Activated CD8-positive, alpha-beta memory T cell treated with anti-CD3 and anti-CD28 coated beads, Interleukin-2, amount 50 U/mL, for 48 hours (primary cell): ENCODE measurements at regions not wholly inside any gene's neighbourhood (a gene's known extent, or its start where the extent isn't known, plus 50 kb on each side); places are given as distances from the start of the nearest gene placed in this dataset.

Source experiments
- DNase-seq: peaks from one replicate; pipeline ENCODE4 v3.0.0-alpha.2; 2020

DNA sequence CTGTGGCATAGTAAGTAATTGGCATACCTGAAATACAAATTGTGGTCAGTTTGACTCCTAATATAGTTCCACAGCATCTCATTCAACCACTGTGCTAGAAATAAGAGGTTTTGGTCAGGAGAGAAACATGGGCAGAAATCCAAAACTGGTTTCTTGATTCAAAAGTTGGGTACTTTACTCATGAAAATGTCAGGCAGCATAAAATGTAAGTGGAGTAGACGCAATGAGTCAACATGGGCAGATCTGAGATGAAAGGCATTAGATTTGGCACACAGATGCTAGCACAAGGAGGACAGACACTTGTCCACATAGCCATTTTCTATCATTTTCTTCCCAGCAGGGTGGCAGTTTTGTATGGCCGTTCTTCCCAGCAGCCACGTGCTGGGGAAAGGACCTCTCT is 255.8 kb upstream of the CDIN1 start:
- DNase-seq = no peak

DNA sequence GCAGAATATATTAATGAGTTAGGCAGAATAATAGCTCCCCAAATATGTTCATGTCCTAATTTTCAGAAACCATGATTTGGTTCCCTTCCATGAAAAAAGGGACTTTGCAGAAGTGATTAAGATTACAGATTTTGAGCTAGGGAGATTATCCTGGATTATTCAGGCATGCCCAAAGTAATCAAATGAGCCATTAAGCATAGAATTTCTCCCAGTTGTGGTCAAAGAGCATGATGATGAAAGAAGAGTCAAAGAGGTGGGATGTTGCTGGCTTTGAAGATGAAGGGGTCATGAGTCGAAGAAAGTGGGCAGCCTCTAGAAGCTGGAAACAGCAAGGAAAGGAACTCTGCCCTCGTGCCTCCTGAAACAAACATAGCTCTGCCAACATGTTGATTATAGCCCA is 254.2 kb upstream of the CDIN1 start:
- no peak for DNase-seq

DNA sequence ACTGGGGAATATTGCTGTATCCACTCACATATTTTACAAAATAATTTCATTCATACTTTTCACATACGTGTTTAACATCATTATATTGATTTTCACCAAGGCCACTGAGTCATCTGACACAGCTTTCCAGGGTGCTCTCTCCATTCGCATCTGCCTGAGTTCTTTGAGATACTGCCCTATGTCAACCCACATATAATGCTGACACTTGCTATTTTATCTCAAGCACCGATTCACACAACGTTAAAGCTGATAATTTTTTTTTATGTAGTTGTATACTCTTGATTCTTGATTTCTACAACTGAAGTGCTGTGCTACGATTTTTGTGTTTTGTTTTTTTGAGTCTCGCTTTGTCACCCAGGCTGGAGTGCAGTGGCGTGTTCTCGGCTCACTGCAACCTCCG is 249.8 kb upstream of the CDIN1 start:
- no peak for DNase-seq

DNA sequence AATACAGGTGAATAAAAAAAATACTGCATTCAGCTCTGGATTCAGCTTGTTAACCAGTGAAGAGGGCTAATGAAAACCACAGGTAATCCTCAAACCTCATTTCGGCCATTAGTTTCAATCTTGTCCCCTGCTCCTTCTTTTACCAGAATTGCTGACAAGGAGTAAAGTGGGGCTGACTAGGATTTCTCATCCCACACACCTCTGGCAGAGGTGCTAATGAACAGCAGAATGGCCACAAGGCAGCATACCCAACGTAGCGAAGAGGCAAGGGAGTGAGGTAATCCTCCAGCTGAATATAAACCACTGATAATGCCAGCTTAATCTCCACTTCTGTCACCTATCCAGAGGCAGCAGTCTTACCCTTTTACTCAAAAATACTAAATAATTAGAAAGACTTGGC is 248.8 kb upstream of the CDIN1 start:
- DNase-seq = no peak

DNA sequence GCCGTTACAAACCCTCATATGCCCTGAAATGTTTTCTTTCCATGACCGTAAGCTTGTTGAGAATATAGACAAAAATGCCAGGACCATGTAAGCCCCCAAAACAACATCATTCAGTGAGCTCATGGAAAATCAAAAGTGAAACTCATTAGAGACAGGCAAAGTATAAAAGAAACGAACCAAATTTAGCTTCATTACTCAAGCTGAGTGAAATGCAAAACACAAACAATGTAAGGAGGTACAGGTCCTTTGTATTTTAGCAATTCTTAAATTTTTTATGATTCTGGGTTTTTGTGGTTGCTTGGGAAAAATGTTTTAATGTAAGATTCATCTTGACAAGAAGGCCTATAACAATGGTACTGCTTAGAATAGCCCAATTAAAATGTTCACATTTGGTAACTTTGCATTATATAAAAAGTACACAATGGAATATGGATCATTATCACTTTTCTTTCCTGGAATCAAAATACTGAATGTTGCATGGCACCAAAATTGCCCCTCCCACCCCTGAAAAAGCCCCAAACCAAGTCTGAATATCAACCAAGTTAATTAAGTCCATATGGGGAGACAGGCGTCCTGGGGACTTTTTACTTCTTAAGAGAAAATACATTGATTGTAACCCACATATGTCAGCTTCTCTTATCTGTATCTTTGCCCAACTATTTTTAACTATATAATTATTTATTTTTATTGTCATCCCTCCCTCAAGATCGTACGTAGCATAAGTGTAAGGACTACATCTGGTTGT is 247.7 kb upstream of the CDIN1 start:
- no peak for DNase-seq

DNA sequence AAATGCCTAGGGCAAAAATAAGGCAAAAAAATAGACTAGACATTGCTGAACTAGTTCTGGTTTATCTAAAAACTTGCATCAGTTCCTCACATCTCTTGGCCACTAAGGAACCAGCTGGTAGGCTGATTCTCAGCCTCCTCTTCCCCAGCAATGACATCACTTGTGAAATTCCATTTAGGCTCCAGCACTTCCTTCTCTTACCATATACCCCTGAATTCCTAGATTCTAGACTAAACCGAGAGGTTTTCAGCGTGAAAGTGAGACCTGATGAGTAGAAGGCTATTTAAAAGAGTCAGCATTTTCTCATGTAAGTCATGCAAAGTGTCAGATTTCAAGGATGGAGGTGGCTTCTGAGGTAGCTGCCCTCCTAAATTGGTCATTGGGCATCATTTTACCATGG is 247.1 kb upstream of the CDIN1 start:
- DNase-seq = no peak

DNA sequence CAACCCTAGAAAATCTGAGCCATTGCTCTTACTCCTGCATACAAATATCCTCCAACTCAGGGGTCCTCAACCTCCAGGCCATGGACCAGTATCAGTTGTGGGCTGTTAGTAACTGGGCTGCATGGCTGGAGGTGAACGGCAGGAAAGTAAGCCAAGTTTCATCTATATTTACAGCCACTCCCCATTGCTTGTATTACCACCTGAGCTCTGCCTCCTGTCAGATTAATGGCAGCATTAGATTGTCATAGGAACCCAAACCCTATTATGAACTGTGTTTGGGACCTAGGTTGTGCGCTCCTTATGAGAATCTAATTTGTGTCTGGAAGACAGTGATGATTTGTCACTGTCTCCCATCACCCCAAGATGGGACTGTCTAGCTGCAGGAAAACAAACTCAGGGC is 246.5 kb upstream of the CDIN1 start:
- DNase-seq = no peak

DNA sequence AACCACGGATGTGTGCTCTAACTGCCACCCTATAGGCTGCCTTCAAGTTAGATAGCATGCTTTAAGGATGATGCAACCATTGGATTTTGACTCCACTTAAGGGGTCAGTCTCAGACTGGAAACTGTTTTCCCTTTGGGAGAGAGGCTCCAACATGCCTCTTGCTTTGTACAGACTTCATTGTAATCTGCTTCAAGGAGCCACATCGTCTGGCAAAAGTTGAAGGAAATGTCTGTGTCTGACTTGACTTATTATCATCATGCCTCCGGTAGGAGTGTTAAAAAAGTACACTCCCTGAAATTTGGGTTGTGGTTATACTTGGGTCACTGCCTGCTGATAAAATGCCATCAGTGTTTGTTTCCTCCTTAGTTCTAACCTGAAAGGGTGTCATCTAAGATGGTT is 245.4 kb upstream of the CDIN1 start:
- DNase-seq = no peak

DNA sequence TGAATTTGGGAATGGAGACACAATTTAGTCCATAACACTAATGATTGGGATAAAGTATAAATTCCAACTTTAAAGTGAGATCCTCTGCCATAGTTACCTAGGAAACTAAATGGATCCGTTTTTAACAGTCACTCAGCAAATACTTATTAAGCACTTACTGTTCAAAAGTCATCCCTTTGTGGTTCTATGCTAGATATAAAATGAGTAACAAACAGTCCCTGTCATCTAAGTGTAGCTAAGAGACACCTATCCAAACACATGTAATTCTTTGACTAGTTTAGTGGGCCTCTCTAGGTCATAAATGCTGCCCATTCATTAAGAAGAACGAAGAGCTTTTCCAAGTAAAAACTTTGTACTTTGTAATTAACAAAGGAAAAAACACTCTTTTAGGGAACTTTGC is 244.2 kb upstream of the CDIN1 start:
- DNase-seq = no peak

DNA sequence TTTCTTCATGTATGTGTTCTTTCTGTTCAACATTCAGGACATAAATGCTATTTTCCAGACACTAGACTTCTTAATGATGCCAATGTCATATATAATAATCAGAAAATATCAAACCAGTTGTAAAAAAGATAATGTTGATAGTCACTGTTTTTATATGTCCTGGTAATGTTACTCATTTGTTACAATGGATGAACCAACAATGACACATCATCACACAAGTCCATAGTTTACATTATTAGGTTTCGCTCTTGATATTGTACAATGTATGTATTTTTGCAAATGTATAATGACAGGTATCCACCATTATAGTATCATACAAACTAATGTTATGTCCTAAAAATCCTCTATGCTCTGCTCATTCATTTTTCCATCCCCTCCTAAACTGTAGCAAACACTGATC is 243.8 kb upstream of the CDIN1 start:
- DNase-seq = no peak

DNA sequence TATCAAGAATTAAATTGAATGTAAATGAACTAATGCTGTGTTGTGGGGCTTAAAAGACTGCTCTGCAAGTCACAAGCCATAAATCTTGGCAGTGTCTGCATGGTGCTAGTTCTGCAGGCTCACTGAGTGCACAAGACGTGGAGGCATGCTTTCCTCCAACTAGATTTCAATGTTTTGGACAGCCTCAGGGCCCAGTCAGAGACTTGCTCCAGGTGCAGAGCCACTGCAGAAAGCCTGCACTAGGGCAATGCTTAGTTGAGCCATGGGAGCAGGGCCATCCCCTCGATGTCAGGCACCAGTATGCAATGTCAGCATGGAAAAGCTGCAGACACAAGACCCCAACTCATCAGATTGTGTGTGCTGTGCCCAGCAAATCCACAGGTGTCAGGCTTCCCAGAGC is 234.5 kb upstream of the CDIN1 start:
- no peak for DNase-seq

DNA sequence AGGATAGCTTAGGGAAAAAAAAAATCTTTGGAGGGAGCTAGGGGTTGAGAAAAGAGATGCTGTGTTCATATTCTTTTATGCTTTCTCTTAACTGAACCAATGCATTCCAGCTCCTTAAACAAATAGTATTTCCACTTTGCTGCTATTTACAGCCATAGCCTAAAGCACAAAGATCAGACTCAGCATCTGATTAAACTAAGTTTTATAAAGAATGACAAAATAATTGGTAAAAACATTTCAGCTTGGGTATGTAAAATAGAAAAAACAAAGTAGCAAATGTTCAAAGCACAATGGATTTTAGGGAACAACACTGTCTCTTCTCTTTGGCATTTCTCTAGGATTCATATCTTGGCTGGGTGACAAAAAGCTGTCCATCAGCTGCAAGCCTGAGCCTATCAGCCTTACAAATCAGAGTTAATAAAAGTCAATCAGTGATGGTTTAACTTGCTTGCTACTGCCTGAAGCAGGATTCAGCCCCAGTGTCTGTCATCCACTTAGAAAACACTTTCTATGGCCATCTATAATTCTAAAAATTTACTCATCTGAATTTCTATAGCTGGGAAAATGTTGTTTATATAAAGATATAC is 232.1 kb upstream of the CDIN1 start:
- no peak for DNase-seq

DNA sequence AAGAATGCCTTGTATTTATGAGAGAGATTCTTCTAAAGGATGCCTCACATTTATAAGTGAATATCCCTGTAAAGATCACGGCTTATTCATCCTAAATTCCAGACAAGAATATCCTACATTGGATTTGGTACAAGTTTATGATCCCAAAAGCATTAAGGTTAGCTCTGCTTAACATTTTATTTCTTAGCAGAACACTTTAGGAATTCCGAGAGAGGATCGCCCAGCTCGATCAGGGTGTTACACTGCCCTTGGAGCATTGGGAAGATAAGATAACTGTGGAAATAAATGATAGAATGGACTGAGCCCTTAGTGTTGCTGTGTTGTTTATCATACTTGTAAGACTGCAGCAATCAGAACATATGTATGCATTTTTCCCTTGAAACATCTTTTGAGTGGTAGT is 223.0 kb upstream of the CDIN1 start:
- DNase-seq = no peak

DNA sequence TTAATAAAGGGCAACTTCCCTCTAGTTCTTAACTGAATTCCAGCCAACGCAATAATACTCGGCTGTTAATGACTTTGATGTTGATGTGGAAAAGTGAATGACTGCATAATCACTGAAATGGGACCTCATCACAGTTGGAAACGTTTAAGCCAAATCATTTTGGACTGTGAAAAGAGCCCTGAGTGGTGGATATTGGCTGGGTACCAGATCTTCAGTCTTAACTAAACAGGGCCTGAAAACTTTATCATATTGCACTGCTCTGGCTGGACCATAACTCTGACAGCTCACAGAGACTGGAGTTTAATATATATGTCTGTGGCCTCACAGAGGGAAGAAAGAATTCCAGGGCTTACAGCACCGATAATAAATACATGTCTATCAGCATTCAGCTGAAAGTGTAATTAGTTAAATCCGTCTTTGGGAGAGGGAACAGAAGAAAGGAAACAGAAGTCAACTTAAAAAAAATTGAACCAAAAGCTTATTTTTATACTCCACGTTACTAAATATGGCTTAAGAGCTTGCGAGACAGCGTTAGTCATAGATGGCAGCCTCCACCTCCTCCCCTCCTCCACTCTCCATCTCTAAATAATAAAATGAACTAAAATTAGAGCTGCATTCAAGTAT is 222.3 kb upstream of the CDIN1 start:
- no peak for DNase-seq

DNA sequence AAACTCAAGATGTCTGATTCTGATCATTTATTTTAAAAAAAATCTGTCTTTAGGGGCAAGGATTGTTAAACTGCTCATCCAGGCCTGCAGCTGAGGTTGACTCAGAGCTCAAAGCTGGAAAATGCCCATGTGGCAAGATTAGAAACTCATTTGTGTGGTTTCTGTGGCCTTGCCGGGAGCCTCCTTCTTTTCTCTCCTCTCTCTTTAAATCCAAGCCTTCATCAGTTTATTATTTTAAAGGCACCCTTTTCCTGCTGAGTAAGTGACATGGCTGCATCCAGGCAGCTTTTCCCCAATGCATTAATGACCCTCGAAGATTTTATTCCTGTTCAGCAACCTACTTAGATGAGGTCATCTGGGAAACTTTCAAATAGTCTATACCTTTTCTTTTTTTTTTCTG is 221.3 kb upstream of the CDIN1 start:
- DNase-seq = no peak

DNA sequence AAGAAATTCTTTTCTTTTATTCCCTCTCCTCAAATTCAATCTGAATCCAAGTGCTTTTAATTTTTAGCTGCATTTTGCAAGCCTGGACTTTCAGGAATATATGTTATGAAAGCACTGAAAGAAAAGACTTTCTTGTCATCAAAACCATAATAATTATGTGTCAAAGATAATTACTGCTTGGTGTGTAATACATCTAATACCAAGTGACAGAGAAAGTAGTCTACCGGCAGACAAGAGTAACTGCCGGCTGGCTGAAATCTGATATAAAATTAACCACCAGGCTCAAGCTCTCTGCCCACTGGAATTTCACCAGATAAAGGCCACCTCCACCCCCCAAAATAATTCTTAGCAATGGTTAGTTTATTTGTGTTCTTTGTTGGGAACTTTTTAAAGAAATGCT is 220.9 kb upstream of the CDIN1 start:
- DNase-seq = no peak

DNA sequence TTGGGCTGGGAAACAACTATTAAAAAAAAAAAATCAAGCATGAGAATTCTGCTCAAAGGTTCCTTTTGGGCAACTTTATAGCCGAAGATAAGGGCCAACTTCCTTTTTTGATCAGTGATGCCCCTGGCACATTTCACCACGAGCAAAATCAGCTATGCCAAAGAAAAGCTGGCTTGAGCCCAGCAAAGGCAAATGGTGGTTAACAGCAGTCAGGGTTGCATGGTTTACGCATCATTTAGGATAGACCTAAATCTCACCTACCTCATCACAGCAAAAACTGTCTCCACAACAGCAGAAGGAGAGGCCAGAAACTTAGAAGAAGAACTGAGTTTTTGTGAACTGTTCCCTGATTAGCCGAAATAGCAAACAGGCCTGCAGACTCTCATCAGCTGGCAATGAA is 220.1 kb upstream of the CDIN1 start:
- no peak for DNase-seq

DNA sequence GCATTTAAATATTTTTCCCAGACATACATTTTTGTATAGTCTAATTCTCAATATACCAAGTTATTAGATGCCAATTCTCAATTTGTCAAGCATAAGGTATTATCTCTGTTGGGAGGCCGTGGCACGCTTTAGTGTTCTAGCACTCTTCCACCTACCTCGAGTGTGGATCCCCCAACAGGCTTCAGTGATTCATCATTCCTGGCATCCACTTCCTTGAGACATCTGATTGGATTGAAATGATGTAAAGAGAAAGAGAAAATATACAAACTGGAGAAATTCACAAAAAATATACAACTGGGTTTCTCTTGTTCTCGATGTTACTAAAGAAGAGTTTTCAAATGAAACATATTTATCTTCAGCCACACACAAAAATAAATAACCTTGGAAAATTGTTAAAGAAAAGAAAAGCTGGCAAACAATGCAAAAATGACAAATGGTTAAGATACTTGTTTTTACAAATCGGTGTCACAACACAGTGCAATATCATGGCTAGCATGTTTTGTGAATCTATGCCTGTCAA is 218.0 kb upstream of the CDIN1 start:
- no peak for DNase-seq

DNA sequence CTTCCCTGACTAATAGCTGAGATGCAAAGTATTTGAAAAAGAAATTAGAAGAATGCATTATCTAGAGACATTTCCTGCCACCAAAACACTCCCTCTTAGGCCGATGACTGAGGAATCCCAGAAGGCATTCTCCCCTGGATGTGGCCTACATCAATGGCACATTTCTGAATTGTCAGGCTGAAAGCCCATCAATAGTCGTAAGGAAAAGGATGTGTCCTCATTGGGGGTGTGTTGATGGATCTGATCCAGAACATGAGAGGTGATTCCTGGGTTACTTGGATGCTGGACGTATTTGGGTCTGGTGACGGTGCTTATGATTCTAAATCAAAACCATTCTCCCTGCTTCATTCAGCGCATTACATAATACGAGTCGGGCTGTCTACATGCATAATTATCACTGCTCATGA is 216.9 kb upstream of the CDIN1 start:
- DNase-seq = no peak

DNA sequence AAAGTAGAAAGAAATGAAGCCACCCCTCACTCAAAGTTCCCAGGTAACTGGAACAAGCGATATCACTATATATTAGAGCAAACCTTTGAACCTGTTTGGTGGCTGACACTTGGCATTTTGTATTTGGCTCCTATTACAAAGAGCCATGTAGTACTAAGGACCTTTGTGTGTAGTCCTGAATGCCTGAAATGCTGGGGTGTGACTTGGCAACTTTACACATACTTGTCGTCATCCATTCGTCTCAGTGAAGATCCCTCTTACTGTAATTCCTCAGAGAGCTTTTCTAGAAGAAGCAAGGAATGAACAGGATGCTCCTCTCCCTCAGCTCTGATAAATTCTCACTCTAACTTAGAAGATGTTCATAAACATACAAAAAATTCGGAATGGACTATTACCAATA is 216.1 kb upstream of the CDIN1 start:
- no peak for DNase-seq

DNA sequence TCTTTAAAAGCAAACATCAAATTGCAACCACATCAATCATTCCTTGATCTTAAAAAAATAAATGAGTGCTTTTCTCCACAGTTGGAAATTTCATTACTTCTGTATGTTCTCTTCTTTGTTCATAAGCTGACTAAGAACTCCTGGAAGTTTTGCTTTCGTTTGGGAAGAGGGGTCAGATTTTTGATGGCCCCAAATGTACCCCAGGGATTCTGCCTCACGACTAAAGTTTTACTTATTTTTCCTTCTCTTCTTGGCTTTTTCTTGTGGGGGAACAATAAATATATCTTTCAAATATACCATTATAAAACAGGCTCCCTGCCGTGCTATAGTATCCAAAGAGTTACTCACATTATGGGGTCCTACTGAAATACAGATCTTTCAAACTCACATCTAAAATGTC is 215.0 kb upstream of the CDIN1 start:
- no peak for DNase-seq

DNA sequence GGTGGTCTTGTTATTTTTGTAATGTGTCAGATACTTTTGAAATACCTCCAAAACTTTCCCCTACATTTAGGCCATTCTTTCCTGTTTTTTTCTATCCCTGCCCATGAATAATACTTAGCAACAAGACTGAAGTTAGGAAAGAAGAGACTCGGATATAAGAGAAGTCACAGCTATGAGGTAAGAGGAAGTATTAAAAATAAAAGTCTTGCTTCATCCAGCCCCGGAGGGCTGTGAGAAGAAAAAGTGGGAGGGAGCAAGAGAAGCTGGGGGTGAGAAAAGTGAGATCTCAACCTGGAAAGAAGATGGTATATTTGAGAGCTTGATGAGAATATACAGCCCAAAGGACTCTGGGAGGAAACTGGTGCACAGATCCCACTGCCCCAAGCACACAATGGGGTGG is 213.5 kb upstream of the CDIN1 start:
- DNase-seq = no peak

DNA sequence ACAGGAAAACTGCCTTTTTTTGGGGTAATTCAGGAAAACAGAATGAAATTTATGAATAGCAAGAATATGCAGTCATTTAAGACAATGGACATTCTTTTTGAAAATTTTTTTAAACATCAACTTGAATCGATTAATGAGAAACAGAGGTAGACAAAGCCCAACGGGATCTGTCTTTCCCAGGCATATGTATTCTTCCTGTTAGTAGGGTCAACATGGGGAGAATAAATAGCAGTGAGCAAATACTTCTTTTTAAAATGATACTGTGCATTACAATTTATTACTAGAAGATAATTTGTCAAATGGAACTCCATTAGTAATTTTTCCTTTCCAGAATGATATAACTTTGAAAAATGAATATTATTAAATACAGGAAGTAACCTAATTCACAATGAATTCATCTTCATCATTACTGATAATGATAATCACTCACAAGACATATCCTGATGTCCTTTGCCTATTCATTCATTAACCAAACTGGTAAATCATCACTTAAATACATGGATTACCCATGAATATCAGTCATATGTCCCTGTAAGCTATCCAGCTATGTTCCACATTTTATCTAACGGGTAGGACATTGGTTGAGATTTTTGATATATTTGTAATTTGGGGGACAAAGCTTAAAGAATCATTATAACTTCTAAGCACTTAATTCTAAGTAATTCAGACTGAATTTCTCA is 209.2 kb upstream of the CDIN1 start:
- DNase-seq = no peak

DNA sequence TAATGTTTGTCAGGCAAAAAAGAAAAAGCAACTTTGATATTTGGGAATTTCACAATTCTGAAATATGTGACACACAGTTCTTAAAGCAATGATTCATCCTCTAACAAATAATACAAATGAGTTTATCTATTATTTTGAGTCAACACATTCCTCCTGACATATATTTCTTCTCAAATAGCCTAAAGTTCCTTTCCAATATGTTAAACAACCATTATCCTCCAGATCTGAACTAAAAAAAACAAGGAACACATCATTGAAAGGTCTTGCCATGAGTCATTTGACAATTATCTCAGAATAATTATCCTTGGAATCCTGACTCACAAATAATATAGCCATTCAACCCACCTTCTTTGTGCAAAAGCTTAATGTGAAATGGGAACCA is 208.7 kb upstream of the CDIN1 start:
- no peak for DNase-seq
